Ishikawa (cell line): ENCODE measurements at regions not wholly inside any gene's neighbourhood (a gene's known extent, or its start where the extent isn't known, plus 50 kb on each side); places are given as distances from the start of the nearest gene placed in this dataset.

Source experiments
- CEBPB ChIP-seq: IDR thresholded peaks from 2 replicates; pipeline ENCODE4 v1.6.1; 2012
- CREB1 ChIP-seq: IDR thresholded peaks from 2 replicates; pipeline ENCODE4 v1.6.1; 2012; ENCODE audit warnings: low read depth
- EGR1 ChIP-seq: IDR thresholded peaks from 2 replicates; pipeline ENCODE4 v1.6.1; 2012
- EP300 ChIP-seq: IDR thresholded peaks from 2 replicates; pipeline ENCODE4 v1.6.1; 2012; ENCODE audit warnings: borderline replicate concordance
- FOXM1 ChIP-seq: IDR thresholded peaks from 2 replicates; pipeline ENCODE4 v1.6.1; 2012; ENCODE audit warnings: low read depth, borderline replicate concordance
- MAX ChIP-seq: IDR thresholded peaks from 2 replicates; pipeline ENCODE4 v1.6.1; 2012
- NFIC ChIP-seq: IDR thresholded peaks from 2 replicates; pipeline ENCODE4 v1.6.1; 2012
- RAD21 ChIP-seq: IDR thresholded peaks from 2 replicates; pipeline ENCODE4 v1.6.1; 2012; ENCODE audit warnings: low read depth
- REST ChIP-seq: IDR thresholded peaks from 2 replicates; pipeline ENCODE4 v1.6.1; 2012; ENCODE audit warnings: low read depth, mild to moderate bottlenecking
- TAF1 ChIP-seq: IDR thresholded peaks from 2 replicates; pipeline ENCODE4 v1.6.1; 2012; ENCODE audit warnings: low read depth, mild to moderate bottlenecking
- TEAD4 ChIP-seq: IDR thresholded peaks from 2 replicates; pipeline ENCODE4 v1.6.1; 2012
- USF1 ChIP-seq: IDR thresholded peaks from 2 replicates; pipeline ENCODE4 v1.6.1; 2012
- YY1 ChIP-seq: IDR thresholded peaks from 2 replicates; pipeline ENCODE4 v1.6.1; 2012; ENCODE audit warnings: low read depth
- ZBTB7A ChIP-seq: IDR thresholded peaks from 2 replicates; pipeline ENCODE4 v1.6.1; 2012; ENCODE audit warnings: low read depth

- TF ChIP-seq MAX = no peak
- TF ChIP-seq NFIC = no peak
- TF ChIP-seq ZBTB7A = no peak
- TF ChIP-seq EP300 = no peak
- TF ChIP-seq FOXM1 = no peak
- TF ChIP-seq EGR1 = no peak
- TF ChIP-seq TAF1 = no peak
- TF ChIP-seq YY1 = no peak
- TF ChIP-seq USF1 = no peak
- TF ChIP-seq REST = no peak
- TF ChIP-seq CEBPB = no peak
- TF ChIP-seq RAD21 = no peak
- TF ChIP-seq CREB1 = no peak
- TF ChIP-seq TEAD4 = no peak
Measured at GRCh38 chr1:29521811-29522580, 285.7 kb downstream of the PTPRU start.
